Erythroblast (primary cell): ENCODE measurements at regions not wholly inside any gene's neighbourhood (a gene's known extent, or its start where the extent isn't known, plus 50 kb on each side); places are given as distances from the start of the nearest gene placed in this dataset.

ENCODE experiments used
- GATA1 ChIP-seq: IDR thresholded peaks from 2 replicates; pipeline ENCODE4 v1.6.1; 2011; ENCODE audit warnings: low read depth, mild to moderate bottlenecking, control low read depth, low read length, moderate library complexity
- POLR2A ChIP-seq: IDR thresholded peaks from 2 replicates; pipeline ENCODE4 v1.6.1; 2011; ENCODE audit warnings: mild to moderate bottlenecking, low read length

- TF ChIP-seq POLR2A (no peak), GATA1 (no peak)
Observed at GRCh38 chr6:37119387-37119886, 50.5 kb upstream of the PIM1 start.
